Mucosa of descending colon (tissue), 3 donors: ENCODE measurements at regions not wholly inside any gene's neighbourhood (a gene's known extent, or its start where the extent isn't known, plus 50 kb on each side); places are given as distances from the start of the nearest gene placed in this dataset.
"Not testable (repeated sequence)": the region's sequence is repeated elsewhere in the genome, so short reads cannot be mapped to it uniquely, and the experiment has no call there.

Source experiments
- ATAC-seq: fragments of 200-7000 bp; cut with Tn5 transposase; one replicate; pipeline ENCODE4 v1.9.1; 2020; ENCODE audit warnings: mild to moderate bottlenecking, moderate library complexity
- DNase-seq, 3 donors: peaks; one replicate each; pipeline ENCODE4 v3.0.0-alpha.2; 2020
- H3K36me3 ChIP-seq: fragments of 200-600 bp; one replicate; pipeline ENCODE4 v1.8.0; 2021; ENCODE audit warnings: low read depth, mild to moderate bottlenecking
- H3K4me1 ChIP-seq: fragments of 200-600 bp; one replicate; pipeline ENCODE4 v1.8.0; 2021; ENCODE audit warnings: low read depth, mild to moderate bottlenecking
- H3K4me3 ChIP-seq: fragments of 200-600 bp; one replicate; pipeline ENCODE4 v1.8.0; 2021; ENCODE audit warnings: mild to moderate bottlenecking
- H3K9me3 ChIP-seq: fragments of 200-600 bp; one replicate; pipeline ENCODE4 v1.8.0; 2021; ENCODE audit warnings: mild to moderate bottlenecking
- intact Hi-C, 2 donors: fragments of 100-400 bp; cut with DNase I in 1 of 2; cut with micrococcal nuclease in 1 of 2; formaldehyde crosslinking; loops; one replicate each; pipeline versions ENCODE4 v1.11.0 to v1.11.1; 2022; cut with DNase I, micrococcal nuclease
- TF ChIP-seq, protein P1 (sequence below): fragments of 200-600 bp; IDR thresholded peaks from one replicate; pipeline ENCODE4 v1.8.0; 2022; ENCODE audit warnings: antibody characterized with exemption, mild to moderate bottlenecking
- donor health status: DM: no; HTN: no; CAD: no; lungs with moderate emphysema.
- donor health status: DM: no; HTN: no; CAD: no.
- donor health status: DM: no; HTN: yes; CAD: no.

GRCh38 chr11:96865020-96865419, 475.2 kb downstream of the JRKL start:
- DNase-seq = no peak
- no peaks in the 10 kb centered on the region for H3K36me3 ChIP-seq
- H3K4me1 ChIP-seq = no peaks in the 10 kb centered on the region
- intact Hi-C loops = no loop called here
- TF ChIP-seq, protein P1, sequence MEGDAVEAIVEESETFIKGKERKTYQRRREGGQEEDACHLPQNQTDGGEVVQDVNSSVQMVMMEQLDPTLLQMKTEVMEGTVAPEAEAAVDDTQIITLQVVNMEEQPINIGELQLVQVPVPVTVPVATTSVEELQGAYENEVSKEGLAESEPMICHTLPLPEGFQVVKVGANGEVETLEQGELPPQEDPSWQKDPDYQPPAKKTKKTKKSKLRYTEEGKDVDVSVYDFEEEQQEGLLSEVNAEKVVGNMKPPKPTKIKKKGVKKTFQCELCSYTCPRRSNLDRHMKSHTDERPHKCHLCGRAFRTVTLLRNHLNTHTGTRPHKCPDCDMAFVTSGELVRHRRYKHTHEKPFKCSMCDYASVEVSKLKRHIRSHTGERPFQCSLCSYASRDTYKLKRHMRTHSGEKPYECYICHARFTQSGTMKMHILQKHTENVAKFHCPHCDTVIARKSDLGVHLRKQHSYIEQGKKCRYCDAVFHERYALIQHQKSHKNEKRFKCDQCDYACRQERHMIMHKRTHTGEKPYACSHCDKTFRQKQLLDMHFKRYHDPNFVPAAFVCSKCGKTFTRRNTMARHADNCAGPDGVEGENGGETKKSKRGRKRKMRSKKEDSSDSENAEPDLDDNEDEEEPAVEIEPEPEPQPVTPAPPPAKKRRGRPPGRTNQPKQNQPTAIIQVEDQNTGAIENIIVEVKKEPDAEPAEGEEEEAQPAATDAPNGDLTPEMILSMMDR = no peak
- H3K9me3 ChIP-seq = no peaks in the 10 kb centered on the region
- no peak overlapping the region for H3K4me3 ChIP-seq
- no peak for ATAC-seq

- Histone ChIP-seq H3K36me3 (no peaks in the 10 kb centered on the region), H3K9me3 (no peaks in the 10 kb centered on the region), H3K4me1 (no peaks in the 10 kb centered on the region), H3K4me3 (no peak overlapping the region)
- ATAC-seq = no peak
- intact Hi-C loops = no loop called here
- no peak for DNase-seq
- TF ChIP-seq, protein P1 = no peak
Observed at GRCh38 chr11:96869207-96869606, 479.4 kb downstream of the JRKL start.

DNA sequence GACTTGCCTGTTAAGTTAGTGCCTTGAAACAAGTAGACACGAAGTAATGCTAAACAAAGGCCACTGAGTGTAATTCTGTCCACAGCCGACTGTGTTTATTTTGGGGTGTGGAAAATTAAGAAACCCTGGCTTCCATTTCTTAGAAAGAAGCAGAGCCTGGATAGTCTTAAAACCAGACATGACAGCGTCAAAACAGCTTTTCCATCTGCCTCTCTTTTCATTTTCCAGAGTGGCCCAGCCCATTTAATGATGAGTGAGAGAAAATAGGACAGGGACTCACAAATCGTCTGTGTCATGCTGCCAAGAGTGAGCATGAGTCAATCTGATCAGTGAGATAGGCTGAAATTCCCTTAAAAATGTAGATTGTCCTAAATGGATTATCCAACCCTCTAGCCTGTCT, 485.9 kb downstream of the JRKL start:
- ATAC-seq = no peak
- TF ChIP-seq, protein P1 = no peak
- no peaks in the 10 kb centered on the region for H3K9me3 ChIP-seq
- H3K4me1 ChIP-seq = no peaks in the 10 kb centered on the region
- no peak for DNase-seq
- H3K4me3 ChIP-seq = no peak overlapping the region
- no peaks in the 10 kb centered on the region for H3K36me3 ChIP-seq
- intact Hi-C loops = no loop called here

GRCh38 chr11:96878299-96879051, 488.7 kb downstream of the JRKL start:
- Histone ChIP-seq H3K4me1 (no peaks in the 10 kb centered on the region), H3K36me3 (no peaks in the 10 kb centered on the region), H3K9me3 (peaks cover 2% of the 10 kb centered on the region), H3K4me3 (no peak overlapping the region)
- TF ChIP-seq, protein P1 = no peak
- DNase-seq (no peak), ATAC-seq (no peak)
- intact Hi-C loops = no loop called here

DNA sequence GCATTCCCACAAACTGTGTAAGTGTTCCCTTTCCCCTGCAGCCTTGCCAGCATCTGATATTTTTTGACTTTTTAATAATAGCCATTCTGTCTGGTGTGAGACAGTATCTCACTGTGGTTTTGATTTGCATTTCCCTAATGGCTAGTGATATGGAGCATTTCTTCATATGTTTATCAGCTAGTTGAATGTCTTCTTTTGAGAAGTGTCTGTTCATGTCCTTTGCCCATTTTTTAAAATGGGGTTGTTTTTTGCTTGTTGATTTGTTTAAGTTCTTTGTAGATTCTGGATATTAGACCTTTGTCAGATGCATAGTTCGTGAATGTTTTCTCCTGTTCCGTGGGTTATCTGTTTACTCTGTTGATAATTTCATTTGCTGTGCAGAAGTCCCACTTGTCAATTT, 492.8 kb downstream of the JRKL start:
- not testable (repeated sequence) for H3K4me3 ChIP-seq

GRCh38 chr11:96885405-96885804, 495.6 kb downstream of the JRKL start:
- Histone ChIP-seq H3K4me1 (no peaks in the 10 kb centered on the region), H3K9me3 (peaks cover 2% of the 10 kb centered on the region), H3K36me3 (no peaks in the 10 kb centered on the region), H3K4me3 (no peak overlapping the region)
- TF ChIP-seq, protein P1 = no peak
- ATAC-seq (no peak), DNase-seq (no peak)
- intact Hi-C loops = no loop called here

More for the DNA sequence above, 492.8 kb downstream of the JRKL start:
- H3K9me3 ChIP-seq, DNase-seq, H3K4me1 ChIP-seq, ATAC-seq, H3K36me3 ChIP-seq, intact Hi-C loops: not testable (repeated sequence)
